B cell (primary cell): ENCODE measurements at regions not wholly inside any gene's neighbourhood (a gene's known extent, or its start where the extent isn't known, plus 50 kb on each side); places are given as distances from the start of the nearest gene placed in this dataset.

Experiments used
- ATAC-seq: fragments of 200-7000 bp; cut with Tn5 transposase; one replicate; pipeline ENCODE4 v1.10.0; 2021; ENCODE audit warnings: low read depth, mild to moderate bottlenecking, moderate number of reproducible peaks, moderate library complexity
- CTCF ChIA-PET: fragments of 350-600 bp; sonication (Branson Sonifier 250); formaldehyde crosslinking; loops from one replicate; lab custom pipeline; 2021; ENCODE audit warnings: antibody characterized with exemption, inconsistent platforms; lab: Charles Lee
- POLR2A ChIA-PET: fragments of 350-600 bp; sonication (Branson Sonifier 250); formaldehyde crosslinking; loops from one replicate; lab custom pipeline; 2021; ENCODE audit warnings: antibody characterized with exemption; lab: Charles Lee
- DNase-seq: peaks from one replicate; pipeline ENCODE4 v3.0.0; 2013
- H2AFZ ChIP-seq: 2 replicates; pipeline ENCODE4 v1.6.1; 2012; ENCODE audit warnings: mild to moderate bottlenecking, low read depth, low read length; ENCODE audit not compliant: insufficient read depth, poor library complexity, severe bottlenecking
- H3K27ac ChIP-seq, 2 donors: 1 replicate in 1 of 2; 2 replicates in 1 of 2; pipeline ENCODE4 v1.5.1; 2012 to 2013; ENCODE audit warnings: low read length in 2 of 2, mild to moderate bottlenecking in 2 of 2, moderate library complexity in 1 of 2
- H3K27me3 ChIP-seq, 4 experiments: fragments of 200-600 bp in 1 of 4; sonication (generic) in 1 of 4; replicated peaks in 1 of 4; 1 replicate in 2 of 4; 2 replicates in 2 of 4; pipeline versions ENCODE4 v1.6.1 to v1.7.0; 2013 to 2016; ENCODE audit warnings: low read length in 3 of 4, mild to moderate bottlenecking in 2 of 4, mixed read lengths in 1 of 4, moderate library complexity in 1 of 4; ENCODE audit not compliant: insufficient read depth in 4 of 4, control insufficient read depth in 3 of 4; ENCODE audit errors: control extremely low read depth in 1 of 4
- H3K36me3 ChIP-seq, 2 experiments: replicated peaks in 1 of 2; 1 replicate in 1 of 2; 2 replicates in 1 of 2; pipeline versions ENCODE4 v1.6.1 to v1.7.1; 2013; ENCODE audit warnings: low read length in 1 of 2; ENCODE audit not compliant: insufficient read depth in 2 of 2, control insufficient read depth in 1 of 2; ENCODE audit errors: control extremely low read depth in 1 of 2, extremely low read depth in 1 of 2
- H3K4me1 ChIP-seq, 2 donors: fragments of 200-600 bp in 1 of 2; sonication (generic) in 1 of 2; 1 replicate in 1 of 2; 2 replicates in 1 of 2; pipeline versions ENCODE4 v1.5.1 to v1.6.1; 2013 to 2017; ENCODE audit warnings: low read length in 2 of 2; ENCODE audit not compliant: control insufficient read depth in 2 of 2, insufficient read depth in 2 of 2
- H3K4me2 ChIP-seq: replicated peaks from 2 replicates; pipeline ENCODE3; 2012; ENCODE audit warnings: mild to moderate bottlenecking, low read depth, low read length; ENCODE audit not compliant: poor library complexity, severe bottlenecking
- H3K4me3 ChIP-seq, 5 experiments: fragments of 200-600 bp in 1 of 5; sonication (generic) in 1 of 5; 1 replicate in 3 of 5; 2 replicates in 2 of 5; pipeline versions ENCODE4 v1.5.1 to v1.7.0; 2011 to 2016; ENCODE audit warnings: low read length in 4 of 5, mild to moderate bottlenecking in 4 of 5, low read depth in 2 of 5, control low read depth in 1 of 5, moderate library complexity in 1 of 5; ENCODE audit not compliant: insufficient read depth in 1 of 5; ENCODE audit errors: control extremely low read depth in 1 of 5, extremely low read depth in 1 of 5
- H3K79me2 ChIP-seq: fragments of 200-600 bp; sonication (generic); one replicate; pipeline ENCODE4 v1.6.0; 2016; ENCODE audit warnings: low read length; ENCODE audit not compliant: control insufficient read depth, insufficient read depth
- H3K9ac ChIP-seq: fragments of 200-600 bp; sonication (generic); 2 replicates; pipeline ENCODE4 v1.6.1; 2017; ENCODE audit warnings: mild to moderate bottlenecking, low read length, moderate library complexity
- H3K9me3 ChIP-seq, 3 donors: one replicate each; pipeline versions ENCODE4 v1.6.1 to v1.7.1; 2013; ENCODE audit warnings: low read length in 2 of 3; ENCODE audit not compliant: control insufficient read depth in 2 of 3, insufficient read depth in 1 of 3; ENCODE audit errors: control extremely low read depth in 1 of 3
- H4K20me1 ChIP-seq: 2 replicates; pipeline ENCODE4 v1.6.0; 2012; ENCODE audit warnings: mild to moderate bottlenecking, low read length; ENCODE audit not compliant: insufficient read depth, control insufficient read depth, poor library complexity, severe bottlenecking
- H3K27ac Mint-ChIP-seq: one replicate; pipeline ENCODE4 v1.8.0; 2021; ENCODE audit warnings: mixed read lengths
- H3K27me3 Mint-ChIP-seq: one replicate; pipeline ENCODE4 v1.8.0; 2021; ENCODE audit warnings: mixed read lengths
- H3K4me1 Mint-ChIP-seq: one replicate; pipeline ENCODE4 v1.8.0; 2021; ENCODE audit warnings: mixed read lengths
- H3K4me3 Mint-ChIP-seq: one replicate; pipeline ENCODE4 v1.8.0; 2021; ENCODE audit warnings: mixed read lengths
- H3K9me3 Mint-ChIP-seq: one replicate; pipeline ENCODE4 v1.8.0; 2022; ENCODE audit warnings: mixed read lengths; ENCODE audit not compliant: insufficient read depth
- CTCF ChIP-seq: fragments of 200-600 bp; IDR thresholded peaks from one replicate; pipeline ENCODE4 v1.8.0; 2022; ENCODE audit warnings: antibody characterized with exemption, mild to moderate bottlenecking
- EZH2 ChIP-seq: IDR thresholded peaks from 2 replicates; pipeline ENCODE4 v1.6.1; 2012; ENCODE audit warnings: borderline replicate concordance, low read depth, mild to moderate bottlenecking, moderate library complexity, low read length; ENCODE audit not compliant: insufficient read depth, poor library complexity, severe bottlenecking
- WGBS: methylation state at CpG from one replicate; pipeline ENCODE4 v1.1.5; 2013; ENCODE audit warnings: missing lambda C conversion rate; ENCODE audit not compliant: insufficient coverage; 5-methylcytosine and 5-hydroxymethylcytosine counted together
- intact Hi-C: fragments of 100-400 bp; cut with micrococcal nuclease; formaldehyde crosslinking; loops from one replicate; pipeline ENCODE4 v1.10.0; 2022

GRCh38 chr9:524008-524407 is 309.3 kb downstream of the DOCK8 start:
- H3K4me3 Mint-ChIP-seq, result no peak overlapping the region
- no peak overlapping the region for H3K27ac Mint-ChIP-seq
- H3K27me3 Mint-ChIP-seq, result no peaks in the 10 kb centered on the region
- Histone ChIP-seq H3K79me2 (no peaks in the 10 kb centered on the region), H3K4me1 (no peaks in the 10 kb centered on the region), H3K9me3 (no peaks in the 10 kb centered on the region), H2AFZ (no peak overlapping the region), H3K4me2 (no peak overlapping the region), H3K9ac (no peak overlapping the region), H3K36me3 (no peaks in the 10 kb centered on the region), H3K27ac (no peak overlapping the region), H3K4me3 (no peak overlapping the region), H4K20me1 (no peaks in the 10 kb centered on the region), H3K27me3 (no peaks in the 10 kb centered on the region)
- no CpG with 5 or more reads among the region's 2 CpGs for WGBS
- no peak for TF ChIP-seq EZH2
- no peak for TF ChIP-seq CTCF
- ATAC-seq (no peak), DNase-seq (no peak)
- no peaks in the 10 kb centered on the region for H3K9me3 Mint-ChIP-seq
- peaks cover 2% of the 10 kb centered on the region for H3K4me1 Mint-ChIP-seq
- CTCF ChIA-PET, result no interaction called here
- intact Hi-C loops, result no loop called here
- POLR2A ChIA-PET, result no interaction called here

- Histone ChIP-seq H3K9me3 (no peaks in the 10 kb centered on the region), H3K27ac (no peak overlapping the region), H3K27me3 (peaks cover 0 to 3% (median 0%) of the 10 kb centered on the region in 4 experiments), H3K4me3 (no peak overlapping the region), H3K4me1 (no peaks in the 10 kb centered on the region), H3K79me2 (no peaks in the 10 kb centered on the region), H3K36me3 (no peaks in the 10 kb centered on the region), H2AFZ (no peak overlapping the region), H4K20me1 (no peaks in the 10 kb centered on the region), H3K9ac (no peak overlapping the region), H3K4me2 (no peak overlapping the region)
- ATAC-seq (no peak), DNase-seq (no peak)
- H3K4me3 Mint-ChIP-seq, result no peak overlapping the region
- intact Hi-C loops, result no loop called here
- peak overlapping the region; percentile 37 for H3K27ac Mint-ChIP-seq
- ChIA-PET POLR2A (no interaction called here), CTCF (no interaction called here)
- peaks cover 2% of the 10 kb centered on the region for H3K4me1 Mint-ChIP-seq
- 90% methylated on average over 2 of the region's 11 CpGs for WGBS
- H3K9me3 Mint-ChIP-seq, result no peaks in the 10 kb centered on the region
- no peaks in the 10 kb centered on the region for H3K27me3 Mint-ChIP-seq
- TF ChIP-seq CTCF (no peak), EZH2 (no peak)
These were observed 312.4 kb downstream of the DOCK8 start for GRCh38 chr9:526904-527591.
